GM19397 (cell line): ENCODE measurements at regions not wholly inside any gene's neighbourhood (a gene's known extent, or its start where the extent isn't known, plus 50 kb on each side); places are given as distances from the start of the nearest gene placed in this dataset.
"Not testable (repeated sequence)": the region's sequence is repeated elsewhere in the genome, so short reads cannot be mapped to it uniquely, and the experiment has no call there.

Source experiments
- ATAC-seq: cut with Tn5 transposase; IDR thresholded peaks from one replicate; pipeline ENCODE4 v1.9.1; 2021; ENCODE audit warnings: mild to moderate bottlenecking, moderate library complexity; ENCODE audit not compliant: unreplicated experiment

GRCh38 chr15:31433091-31433490, 106.5 kb downstream of the KLF13 start:
- ATAC-seq, result no peak

GRCh38 chr15:31433574-31433973, 106.9 kb downstream of the KLF13 start:
- no peak for ATAC-seq

- no peak for ATAC-seq
Observed at GRCh38 chr15:31434275-31434587, 107.6 kb downstream of the KLF13 start.

- ATAC-seq, result peak; percentile 41
Observed at GRCh38 chr15:31434588-31435260, 108.1 kb downstream of the KLF13 start.

GRCh38 chr15:31435261-31435911, 108.8 kb downstream of the KLF13 start:
- ATAC-seq, result peak; percentile 50

- ATAC-seq, result no peak
Observed at GRCh38 chr15:31435912-31436628, 109.4 kb downstream of the KLF13 start.

GRCh38 chr15:31437686-31438085, 111.1 kb downstream of the KLF13 start:
- no peak for ATAC-seq

GRCh38 chr15:31438601-31439265, 112.1 kb downstream of the KLF13 start:
- no peak for ATAC-seq

- no peak for ATAC-seq
Observed at GRCh38 chr15:31439328-31439727, 112.7 kb downstream of the KLF13 start.

- ATAC-seq, result not testable (repeated sequence)
Observed at GRCh38 chr15:31440216-31440615, 113.6 kb downstream of the KLF13 start.

- no peak for ATAC-seq
Observed at GRCh38 chr15:31440754-31441311, 114.2 kb downstream of the KLF13 start.

- ATAC-seq, result no peak
Observed at GRCh38 chr15:31442226-31442625, 115.6 kb downstream of the KLF13 start.

GRCh38 chr15:31442699-31443111, 116.1 kb downstream of the KLF13 start:
- no peak for ATAC-seq

- no peak for ATAC-seq
Observed at GRCh38 chr15:31444844-31445243, 118.2 kb downstream of the KLF13 start.

- ATAC-seq, result no peak
Observed at GRCh38 chr15:31446546-31446945, 119.9 kb downstream of the KLF13 start.

- no peak for ATAC-seq
Observed at GRCh38 chr15:31447931-31448634, 121.4 kb downstream of the KLF13 start.

GRCh38 chr15:31448635-31448979, 122.0 kb downstream of the KLF13 start:
- ATAC-seq, result no peak

GRCh38 chr15:31452595-31453557, 126.2 kb downstream of the KLF13 start:
- no peak for ATAC-seq

- no peak for ATAC-seq
Observed at GRCh38 chr15:31453558-31454318, 127.1 kb downstream of the KLF13 start.
